Trophoblast cell (in vitro differentiated cells and primary cell): ENCODE measurements at regions not wholly inside any gene's neighbourhood (a gene's known extent, or its start where the extent isn't known, plus 50 kb on each side); places are given as distances from the start of the nearest gene placed in this dataset.

Experiments
- DNase-seq, 2 donors: peaks; one replicate each; pipeline ENCODE4 v3.0.0-alpha.2; 2016
- H2AFZ ChIP-seq: 2 replicates; pipeline ENCODE4 v1.6.1; 2013; ENCODE audit warnings: low read length, moderate library complexity, mild to moderate bottlenecking; ENCODE audit not compliant: insufficient read depth, poor library complexity
- H2AK5ac ChIP-seq: 2 replicates; pipeline ENCODE4 v1.6.1; 2013; ENCODE audit warnings: mild to moderate bottlenecking, low read length
- H2BK120ac ChIP-seq: 2 replicates; pipeline ENCODE4 v1.6.1; 2013; ENCODE audit warnings: low read length, mild to moderate bottlenecking, moderate library complexity; ENCODE audit not compliant: insufficient read depth, poor library complexity
- H2BK12ac ChIP-seq: 2 replicates; pipeline ENCODE4 v1.6.1; 2013; ENCODE audit warnings: mild to moderate bottlenecking, low read length, moderate library complexity
- H2BK5ac ChIP-seq: 2 replicates; pipeline ENCODE4 v1.6.1; 2013; ENCODE audit warnings: low read length, low read depth, moderate library complexity, mild to moderate bottlenecking; ENCODE audit not compliant: poor library complexity
- H3K14ac ChIP-seq: 2 replicates; pipeline ENCODE4 v1.6.1; 2013; ENCODE audit warnings: mild to moderate bottlenecking, low read length
- H3K18ac ChIP-seq: 2 replicates; pipeline ENCODE4 v1.6.1; 2013; ENCODE audit warnings: mild to moderate bottlenecking, low read length
- H3K23ac ChIP-seq: 2 replicates; pipeline ENCODE4 v1.6.1; 2013; ENCODE audit warnings: low read length
- H3K27ac ChIP-seq: 2 replicates; pipeline ENCODE4 v1.5.1; 2013; ENCODE audit warnings: low read depth, mild to moderate bottlenecking, inconsistent platforms, low read length, moderate library complexity
- H3K27me3 ChIP-seq: 2 replicates; pipeline ENCODE4 v1.6.1; 2013; ENCODE audit warnings: inconsistent platforms, mild to moderate bottlenecking, low read length, moderate library complexity; ENCODE audit not compliant: insufficient read depth
- H3K36me3 ChIP-seq, 2 experiments: 1 replicate in 1 of 2; 2 replicates in 1 of 2; pipeline ENCODE4 v1.6.1; 2013; ENCODE audit warnings: low read length in 2 of 2, mild to moderate bottlenecking in 2 of 2, moderate library complexity in 1 of 2; ENCODE audit not compliant: insufficient read depth in 2 of 2, control insufficient read depth in 1 of 2
- H3K4ac ChIP-seq: 2 replicates; pipeline ENCODE4 v1.6.1; 2013; ENCODE audit warnings: low read depth, mild to moderate bottlenecking, low read length, moderate library complexity
- H3K4me1 ChIP-seq, 2 experiments: 1 replicate in 1 of 2; 2 replicates in 1 of 2; pipeline ENCODE4 v1.6.1; 2013; ENCODE audit warnings: low read length in 2 of 2, mild to moderate bottlenecking in 2 of 2, moderate library complexity in 1 of 2; ENCODE audit not compliant: insufficient read depth in 2 of 2, control insufficient read depth in 1 of 2
- H3K4me2 ChIP-seq: 2 replicates; pipeline ENCODE4 v1.6.1; 2013; ENCODE audit warnings: inconsistent platforms, mild to moderate bottlenecking, low read length, moderate library complexity
- H3K4me3 ChIP-seq: 2 replicates; pipeline ENCODE4 v1.5.1; 2013; ENCODE audit warnings: mild to moderate bottlenecking, low read depth, low read length, inconsistent platforms
- H3K79me1 ChIP-seq: one replicate; pipeline ENCODE4 v1.6.1; 2013; ENCODE audit warnings: low read length
- H3K79me2 ChIP-seq: 2 replicates; pipeline ENCODE4 v1.6.1; 2013; ENCODE audit warnings: low read length, mild to moderate bottlenecking; ENCODE audit not compliant: control insufficient read depth, insufficient read depth, poor library complexity
- H3K9ac ChIP-seq: 2 replicates; pipeline ENCODE4 v1.6.1; 2013; ENCODE audit warnings: mild to moderate bottlenecking, low read length
- H3K9me3 ChIP-seq: 2 replicates; pipeline ENCODE4 v1.6.1; 2013; ENCODE audit warnings: low read depth, mild to moderate bottlenecking, control low read depth, inconsistent platforms, low read length; ENCODE audit not compliant: insufficient read depth
- H4K12ac ChIP-seq: 2 replicates; pipeline ENCODE4 v1.6.1; 2013; ENCODE audit warnings: low read depth, mild to moderate bottlenecking, low read length, moderate library complexity
- H4K8ac ChIP-seq: 2 replicates; pipeline ENCODE4 v1.6.1; 2013; ENCODE audit warnings: low read depth, mild to moderate bottlenecking, low read length, moderate library complexity
- H4K91ac ChIP-seq: one replicate; pipeline ENCODE4 v1.6.1; 2013; ENCODE audit warnings: low read depth, mild to moderate bottlenecking, low read length, moderate library complexity
- WGBS: extraction: QIAGEN DNeasy Blood & Tissue Kit; methylation state at CpG from one replicate; pipeline ENCODE4 v1.1.7; 2013; ENCODE audit warnings: missing lambda C conversion rate; ENCODE audit not compliant: insufficient read length, insufficient coverage; ENCODE audit errors: extremely low coverage; 5-methylcytosine and 5-hydroxymethylcytosine counted together

DNA sequence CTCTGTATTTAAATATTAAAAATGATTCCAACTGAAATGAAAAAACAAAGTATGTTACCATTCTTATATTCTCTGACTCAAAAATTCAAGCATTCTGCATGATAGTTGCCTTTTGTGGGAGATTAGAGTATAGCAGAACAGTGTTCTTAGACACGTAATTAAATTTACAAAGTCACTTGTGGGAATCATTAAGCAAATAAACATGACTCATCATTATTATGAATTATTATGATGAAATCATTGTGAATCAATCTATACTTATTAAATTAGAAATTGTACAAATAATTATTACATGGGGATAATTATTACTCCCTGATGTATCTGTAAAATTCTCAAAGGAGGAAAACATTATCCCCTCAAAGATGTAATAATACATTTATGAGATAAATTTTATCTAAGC, 358.9 kb upstream of the FSTL5 start:
- H4K91ac ChIP-seq = no peak overlapping the region
- no peak overlapping the region for H3K4me2 ChIP-seq
- H3K4ac ChIP-seq = no peak overlapping the region
- H2BK120ac ChIP-seq = no peak overlapping the region
- H2AFZ ChIP-seq = no peak overlapping the region
- no peaks in the 10 kb centered on the region for H3K4me1 ChIP-seq
- H4K8ac ChIP-seq = no peak overlapping the region
- no peak overlapping the region for H2AK5ac ChIP-seq
- H3K79me1 ChIP-seq = no peaks in the 10 kb centered on the region
- no peak overlapping the region for H3K23ac ChIP-seq
- no peak overlapping the region for H2BK5ac ChIP-seq
- H3K9ac ChIP-seq = no peak overlapping the region
- no peak overlapping the region for H3K18ac ChIP-seq
- no CpG with 5 or more reads among the region's 1 CpG for WGBS
- H3K27ac ChIP-seq = no peak overlapping the region
- H3K9me3 ChIP-seq = no peaks in the 10 kb centered on the region
- no peaks in the 10 kb centered on the region for H3K79me2 ChIP-seq
- H3K36me3 ChIP-seq = no peaks in the 10 kb centered on the region
- no peaks in the 10 kb centered on the region for H3K27me3 ChIP-seq
- no peak overlapping the region for H3K14ac ChIP-seq
- no peak overlapping the region for H2BK12ac ChIP-seq
- H4K12ac ChIP-seq = no peak overlapping the region
- no peak overlapping the region for H3K4me3 ChIP-seq
- DNase-seq = no peak

DNA sequence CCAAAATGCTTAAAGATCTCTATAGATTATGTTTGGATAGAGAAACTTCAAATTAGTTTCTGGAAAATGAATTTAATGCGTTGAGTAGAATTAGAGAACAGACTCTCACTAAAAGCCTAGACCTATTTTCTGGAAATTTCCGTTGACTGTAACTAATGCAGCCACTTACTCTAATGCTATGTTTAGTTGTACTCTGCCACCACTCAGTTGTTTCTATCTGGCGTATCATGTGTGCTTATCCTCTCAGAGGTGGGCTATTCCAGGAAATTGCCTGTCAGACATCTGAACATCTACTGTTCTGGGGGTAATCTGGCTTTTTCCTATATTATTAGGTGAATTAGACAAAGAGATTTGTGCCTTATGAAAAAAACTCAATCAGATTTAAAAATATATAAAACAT, 347.1 kb upstream of the FSTL5 start:
- H3K79me2 ChIP-seq = no peaks in the 10 kb centered on the region
- no peak overlapping the region for H3K14ac ChIP-seq
- no peak overlapping the region for H2BK120ac ChIP-seq
- H3K4ac ChIP-seq = no peak overlapping the region
- no peak overlapping the region for H3K4me2 ChIP-seq
- H2BK12ac ChIP-seq = no peak overlapping the region
- no peak for DNase-seq
- H3K18ac ChIP-seq = no peak overlapping the region
- no CpG with 5 or more reads among the region's 3 CpGs for WGBS
- H3K4me3 ChIP-seq = no peak overlapping the region
- H3K9me3 ChIP-seq = no peaks in the 10 kb centered on the region
- no peaks in the 10 kb centered on the region for H3K4me1 ChIP-seq
- H3K79me1 ChIP-seq = no peaks in the 10 kb centered on the region
- H2AK5ac ChIP-seq = no peak overlapping the region
- no peak overlapping the region for H4K12ac ChIP-seq
- H3K27ac ChIP-seq = no peak overlapping the region
- H4K8ac ChIP-seq = no peak overlapping the region
- no peak overlapping the region for H2BK5ac ChIP-seq
- H2AFZ ChIP-seq = no peak overlapping the region
- no peak overlapping the region for H3K9ac ChIP-seq
- H3K27me3 ChIP-seq = no peaks in the 10 kb centered on the region
- H3K23ac ChIP-seq = no peak overlapping the region
- no peaks in the 10 kb centered on the region for H3K36me3 ChIP-seq
- H4K91ac ChIP-seq = no peak overlapping the region

- no peak overlapping the region for H3K18ac ChIP-seq
- no peak for DNase-seq
- H3K36me3 ChIP-seq = no peaks in the 10 kb centered on the region
- H2BK120ac ChIP-seq = no peak overlapping the region
- no peak overlapping the region for H3K27ac ChIP-seq
- H3K79me1 ChIP-seq = no peaks in the 10 kb centered on the region
- no peaks in the 10 kb centered on the region for H3K79me2 ChIP-seq
- H4K8ac ChIP-seq = no peak overlapping the region
- no peaks in the 10 kb centered on the region for H3K27me3 ChIP-seq
- H2AK5ac ChIP-seq = no peak overlapping the region
- no peak overlapping the region for H3K4me2 ChIP-seq
- no peak overlapping the region for H4K12ac ChIP-seq
- no peak overlapping the region for H4K91ac ChIP-seq
- no peaks in the 10 kb centered on the region for H3K4me1 ChIP-seq
- H2BK12ac ChIP-seq = no peak overlapping the region
- no peak overlapping the region for H3K14ac ChIP-seq
- H3K4me3 ChIP-seq = no peak overlapping the region
- H2BK5ac ChIP-seq = no peak overlapping the region
- no peak overlapping the region for H2AFZ ChIP-seq
- no peak overlapping the region for H3K9ac ChIP-seq
- H3K4ac ChIP-seq = no peak overlapping the region
- H3K9me3 ChIP-seq = no peaks in the 10 kb centered on the region
- no peak overlapping the region for H3K23ac ChIP-seq
- WGBS = no CpG with 5 or more reads among the region's 4 CpGs
Observed at GRCh38 chr4:162510115-162510514, 346.3 kb upstream of the FSTL5 start.

DNA sequence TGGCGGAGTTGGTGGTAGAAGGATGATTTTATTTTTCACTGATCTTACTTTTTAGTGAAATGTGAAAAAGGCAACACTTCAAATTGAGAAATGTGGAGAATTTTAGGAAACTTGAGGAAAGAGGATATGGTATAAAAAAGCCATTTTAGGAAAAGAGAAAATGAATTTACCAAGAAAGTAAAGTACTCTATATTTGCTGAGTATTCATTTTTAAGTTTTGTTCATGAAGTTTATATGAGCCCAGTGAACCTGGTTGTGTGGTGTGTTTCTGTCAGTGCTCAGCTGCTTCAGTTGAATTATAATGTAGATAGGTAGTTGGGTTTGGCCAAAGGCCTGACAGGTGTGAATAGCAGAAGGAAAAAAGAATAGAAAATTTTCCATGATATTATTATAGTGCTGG, 345.5 kb upstream of the FSTL5 start:
- no peak overlapping the region for H3K27ac ChIP-seq
- no peak overlapping the region for H3K4me2 ChIP-seq
- no peak overlapping the region for H3K4me3 ChIP-seq
- no peak overlapping the region for H2BK120ac ChIP-seq
- H2AFZ ChIP-seq = no peak overlapping the region
- H2BK12ac ChIP-seq = no peak overlapping the region
- H3K79me1 ChIP-seq = no peaks in the 10 kb centered on the region
- no CpG with 5 or more reads among the region's 1 CpG for WGBS
- H4K8ac ChIP-seq = no peak overlapping the region
- no peaks in the 10 kb centered on the region for H3K36me3 ChIP-seq
- DNase-seq = no peak
- H3K23ac ChIP-seq = no peak overlapping the region
- H4K12ac ChIP-seq = no peak overlapping the region
- H3K14ac ChIP-seq = no peak overlapping the region
- H3K79me2 ChIP-seq = no peaks in the 10 kb centered on the region
- no peak overlapping the region for H3K4ac ChIP-seq
- no peak overlapping the region for H2AK5ac ChIP-seq
- no peaks in the 10 kb centered on the region for H3K4me1 ChIP-seq
- H3K18ac ChIP-seq = no peak overlapping the region
- H2BK5ac ChIP-seq = no peak overlapping the region
- H3K27me3 ChIP-seq = no peaks in the 10 kb centered on the region
- H3K9ac ChIP-seq = no peak overlapping the region
- no peaks in the 10 kb centered on the region for H3K9me3 ChIP-seq
- H4K91ac ChIP-seq = no peak overlapping the region
